HUES64 (cell line): ENCODE measurements at regions not wholly inside any gene's neighbourhood (a gene's known extent, or its start where the extent isn't known, plus 50 kb on each side); places are given as distances from the start of the nearest gene placed in this dataset.

Experiments used
- H3K27ac ChIP-seq: 2 replicates; pipeline ENCODE4 v1.7.0; 2013; ENCODE audit warnings: low read depth, low read length, inconsistent platforms
- H3K27me3 ChIP-seq: 2 replicates; pipeline ENCODE4 v1.6.1; 2013; ENCODE audit warnings: mild to moderate bottlenecking, low read length; ENCODE audit not compliant: insufficient read depth
- H3K36me3 ChIP-seq: 2 replicates; pipeline ENCODE4 v1.6.1; 2013; ENCODE audit warnings: mild to moderate bottlenecking, low read length; ENCODE audit not compliant: insufficient read depth
- H3K4me1 ChIP-seq: 2 replicates; pipeline ENCODE4 v1.6.1; 2013; ENCODE audit warnings: mild to moderate bottlenecking, low read length, moderate library complexity; ENCODE audit not compliant: insufficient read depth
- H3K4me3 ChIP-seq: 2 replicates; pipeline ENCODE4 v1.5.1; 2013; ENCODE audit warnings: mild to moderate bottlenecking, low read length, moderate library complexity
- H3K9ac ChIP-seq: 2 replicates; pipeline ENCODE4 v1.6.1; 2013; ENCODE audit warnings: mild to moderate bottlenecking, low read depth, low read length
- H3K9me3 ChIP-seq: 2 replicates; pipeline ENCODE4 v1.6.1; 2013; ENCODE audit warnings: low read depth, low read length; ENCODE audit not compliant: insufficient read depth
- WGBS: fragments of 150-250, 120-280 bp; methylation state at CpG from one replicate; pipeline ENCODE4 v1.1.7; 2013; ENCODE audit warnings: missing lambda C conversion rate; 5-methylcytosine and 5-hydroxymethylcytosine counted together

DNA sequence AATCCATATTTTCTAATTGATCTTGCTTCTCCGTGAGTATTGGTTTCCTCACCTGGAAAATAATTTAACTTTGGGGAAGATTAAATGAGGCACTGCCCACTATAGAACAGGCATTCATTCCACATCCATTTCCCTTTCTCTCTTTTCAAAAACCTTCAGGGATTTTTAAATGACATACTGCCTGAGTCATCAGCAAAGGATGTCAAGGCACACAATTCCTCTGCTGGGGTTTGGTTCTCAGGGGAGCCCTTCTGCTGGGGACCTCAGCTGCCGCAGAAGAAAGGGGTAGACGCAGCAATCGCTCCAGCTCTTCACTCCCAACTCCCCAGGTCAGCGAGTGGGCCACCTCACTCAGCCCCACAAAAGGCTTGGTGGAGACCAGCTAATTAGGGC lies 90.7 kb upstream of the BACH2 start:
- Histone ChIP-seq H3K27me3 (no peaks in the 10 kb centered on the region), H3K4me1 (peaks cover 45% of the 10 kb centered on the region), H3K36me3 (no peaks in the 10 kb centered on the region), H3K9ac (no peak overlapping the region), H3K9me3 (no peaks in the 10 kb centered on the region), H3K27ac (no peak overlapping the region), H3K4me3 (no peak overlapping the region)
- 85% methylated on average over 4 of the region's 5 CpGs for WGBS

DNA sequence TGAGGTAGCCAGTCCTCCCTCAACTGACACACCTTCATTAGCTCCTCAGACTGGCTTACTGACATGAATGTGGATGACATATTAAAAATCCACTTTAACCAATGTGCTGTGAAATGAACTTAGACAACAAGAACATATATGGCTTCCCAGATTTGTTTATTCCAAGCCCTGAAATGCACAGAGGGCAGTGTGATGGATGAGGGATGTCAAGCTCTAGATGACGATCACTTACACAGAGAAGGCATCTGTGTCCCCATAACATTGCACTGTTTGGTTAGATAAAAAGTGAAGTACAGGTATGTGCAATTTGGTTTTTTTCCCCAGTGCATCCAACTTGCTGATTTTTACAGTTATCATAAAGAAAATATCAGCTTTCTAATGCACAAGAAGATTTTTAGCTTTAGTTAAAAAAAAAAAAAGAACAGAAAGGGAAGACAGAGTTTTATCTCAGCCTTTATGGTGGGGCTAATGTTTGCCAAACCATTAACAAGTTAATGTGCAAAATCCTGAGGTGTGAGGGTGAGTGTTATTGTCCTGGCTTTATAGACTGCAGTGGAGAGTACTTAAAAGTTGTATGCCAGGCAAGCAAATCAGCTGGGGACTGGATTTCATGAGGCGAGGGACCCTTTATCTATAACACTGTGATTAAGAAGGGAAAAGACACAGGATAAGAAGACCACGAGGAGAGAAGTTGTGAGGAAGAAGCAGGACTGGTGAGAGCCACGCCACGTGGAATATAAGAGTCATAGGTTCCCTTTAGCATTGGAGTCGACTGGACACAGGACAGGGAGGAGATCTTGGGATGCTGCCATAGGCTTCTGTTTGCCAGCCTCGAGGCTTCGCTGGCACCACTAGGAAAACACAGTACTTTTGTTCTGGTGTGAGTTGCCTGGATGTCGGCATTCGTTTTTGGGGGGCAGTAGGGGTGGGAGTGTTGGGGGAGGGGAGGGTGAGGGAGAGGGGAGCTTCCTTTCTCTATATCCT lies 90.0 kb upstream of the BACH2 start:
- H3K9ac ChIP-seq: no peak overlapping the region

DNA sequence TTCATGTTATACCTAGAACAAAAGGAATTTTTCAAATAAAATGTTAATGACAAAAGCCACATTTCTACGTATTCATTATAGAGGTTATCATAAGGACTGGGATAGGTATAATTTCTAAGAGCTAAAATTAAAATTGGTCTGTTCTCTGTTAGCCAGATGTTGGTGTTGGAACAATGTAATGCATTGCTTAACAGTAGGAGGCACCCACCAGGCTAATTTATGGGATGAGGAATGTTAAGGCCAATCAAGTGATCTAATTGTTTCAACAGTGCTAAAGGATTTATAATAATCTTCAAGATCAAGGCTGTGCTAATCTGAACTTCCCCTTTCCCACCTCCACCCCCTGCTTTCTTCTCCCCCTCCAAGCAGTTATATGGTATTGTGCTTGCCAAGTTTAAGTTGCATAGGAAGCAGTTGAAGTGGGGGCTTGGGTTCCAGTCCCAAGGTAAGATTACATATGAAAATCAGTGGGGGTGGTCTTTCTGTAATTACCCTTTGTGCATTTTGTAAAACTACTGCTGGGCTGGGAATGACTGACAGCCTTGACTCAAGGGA lies 89.2 kb upstream of the BACH2 start:
- Histone ChIP-seq H3K4me3 (no peak overlapping the region), H3K9me3 (no peaks in the 10 kb centered on the region), H3K9ac (no peak overlapping the region), H3K36me3 (no peaks in the 10 kb centered on the region), H3K27ac (no peak overlapping the region), H3K27me3 (no peaks in the 10 kb centered on the region), H3K4me1 (peaks cover 46% of the 10 kb centered on the region)
- 100% methylated on average over 1 of the region's 1 CpG for WGBS

More for the DNA sequence above, 90.0 kb upstream of the BACH2 start:
- no peaks in the 10 kb centered on the region for H3K9me3 ChIP-seq
- no peaks in the 10 kb centered on the region for H3K27me3 ChIP-seq
- peaks cover 49% of the 10 kb centered on the region for H3K4me1 ChIP-seq
- no peak overlapping the region for H3K27ac ChIP-seq
- no peak overlapping the region for H3K4me3 ChIP-seq
- no peaks in the 10 kb centered on the region for H3K36me3 ChIP-seq
- WGBS: 67% methylated on average over 10 of the region's 10 CpGs

DNA sequence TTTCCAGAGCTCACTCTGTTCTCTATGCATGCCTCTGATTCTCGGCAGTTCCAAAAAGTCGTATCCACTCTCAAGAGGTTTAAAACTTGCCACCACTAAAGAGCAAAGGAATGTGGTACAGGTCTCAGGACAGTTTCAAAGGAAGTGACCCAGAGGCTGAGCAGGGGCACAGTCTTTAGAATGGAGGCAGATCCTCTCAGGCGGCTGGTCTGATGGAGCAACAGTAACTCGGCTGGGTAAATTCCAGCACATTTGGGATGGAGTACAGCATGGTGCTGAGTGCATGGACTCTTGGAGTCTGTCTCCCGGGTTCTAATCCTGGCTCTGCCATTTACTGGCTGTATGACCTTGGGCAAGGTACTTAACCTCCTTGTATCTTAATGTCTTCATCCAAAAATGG lies 88.1 kb upstream of the BACH2 start:
- Histone ChIP-seq H3K9me3 (no peaks in the 10 kb centered on the region), H3K4me3 (no peak overlapping the region), H3K27ac (no peak overlapping the region), H3K9ac (no peak overlapping the region), H3K36me3 (no peaks in the 10 kb centered on the region), H3K4me1 (peaks cover 43% of the 10 kb centered on the region), H3K27me3 (no peaks in the 10 kb centered on the region)
- WGBS: 65% methylated on average over 5 of the region's 5 CpGs

DNA sequence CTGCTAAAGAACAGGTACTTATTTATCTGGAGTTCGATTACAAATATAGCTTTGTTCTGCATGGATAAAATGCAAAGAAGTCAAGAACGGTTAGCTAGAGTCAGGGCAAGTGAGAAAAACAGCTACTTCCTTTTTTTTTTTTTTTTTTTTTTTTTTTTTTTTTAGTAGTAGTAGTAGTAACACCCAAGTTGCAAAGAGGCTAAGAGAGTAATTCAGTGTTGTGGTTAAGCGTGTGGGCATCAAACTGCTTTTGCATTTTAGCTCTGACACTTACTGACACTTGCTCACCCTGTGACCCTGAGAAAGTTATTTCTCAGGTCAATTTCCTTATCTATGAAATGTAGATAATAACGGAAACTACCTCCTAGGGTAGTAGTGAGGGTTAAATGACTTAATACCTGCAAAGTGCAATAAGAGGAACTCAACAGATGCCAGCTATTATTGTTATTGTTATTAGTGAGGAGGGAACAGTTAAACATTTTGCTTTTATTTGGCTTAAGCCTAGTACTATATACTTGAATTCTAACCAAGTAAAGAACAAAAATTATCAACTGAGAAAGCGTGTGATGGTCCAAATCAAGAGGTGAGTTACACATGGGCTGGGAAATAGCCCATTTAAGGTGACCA lies 86.7 kb upstream of the BACH2 start:
- Histone ChIP-seq H3K36me3 (no peaks in the 10 kb centered on the region), H3K27ac (no peak overlapping the region), H3K4me3 (no peak overlapping the region), H3K9me3 (no peaks in the 10 kb centered on the region), H3K4me1 (peaks cover 34% of the 10 kb centered on the region), H3K9ac (no peak overlapping the region), H3K27me3 (no peaks in the 10 kb centered on the region)
- 59% methylated on average over 5 of the region's 5 CpGs for WGBS

DNA sequence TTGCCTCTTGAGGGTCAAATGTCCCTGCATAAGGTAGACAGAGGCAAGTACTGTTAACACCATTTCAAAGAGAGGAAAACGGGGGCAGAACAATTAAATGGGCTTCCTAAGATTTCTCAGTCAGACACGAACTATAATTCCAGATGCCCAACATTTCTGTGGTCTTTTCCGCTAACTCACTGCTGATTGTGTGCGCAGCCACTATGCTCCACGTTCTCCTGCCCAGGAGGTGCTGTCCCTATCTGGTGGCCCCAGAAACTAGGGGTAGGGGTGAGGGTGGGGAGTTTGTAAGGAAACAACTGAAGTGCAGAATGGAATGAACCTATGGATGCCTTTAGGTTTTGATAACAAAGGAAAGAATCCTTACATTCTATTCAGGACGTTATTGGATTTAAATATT lies 86.1 kb upstream of the BACH2 start:
- 76% methylated on average over 6 of the region's 6 CpGs for WGBS
- Histone ChIP-seq H3K4me1 (peaks cover 31% of the 10 kb centered on the region), H3K9me3 (no peaks in the 10 kb centered on the region), H3K9ac (no peak overlapping the region), H3K27me3 (no peaks in the 10 kb centered on the region), H3K4me3 (no peak overlapping the region), H3K36me3 (no peaks in the 10 kb centered on the region), H3K27ac (no peak overlapping the region)

DNA sequence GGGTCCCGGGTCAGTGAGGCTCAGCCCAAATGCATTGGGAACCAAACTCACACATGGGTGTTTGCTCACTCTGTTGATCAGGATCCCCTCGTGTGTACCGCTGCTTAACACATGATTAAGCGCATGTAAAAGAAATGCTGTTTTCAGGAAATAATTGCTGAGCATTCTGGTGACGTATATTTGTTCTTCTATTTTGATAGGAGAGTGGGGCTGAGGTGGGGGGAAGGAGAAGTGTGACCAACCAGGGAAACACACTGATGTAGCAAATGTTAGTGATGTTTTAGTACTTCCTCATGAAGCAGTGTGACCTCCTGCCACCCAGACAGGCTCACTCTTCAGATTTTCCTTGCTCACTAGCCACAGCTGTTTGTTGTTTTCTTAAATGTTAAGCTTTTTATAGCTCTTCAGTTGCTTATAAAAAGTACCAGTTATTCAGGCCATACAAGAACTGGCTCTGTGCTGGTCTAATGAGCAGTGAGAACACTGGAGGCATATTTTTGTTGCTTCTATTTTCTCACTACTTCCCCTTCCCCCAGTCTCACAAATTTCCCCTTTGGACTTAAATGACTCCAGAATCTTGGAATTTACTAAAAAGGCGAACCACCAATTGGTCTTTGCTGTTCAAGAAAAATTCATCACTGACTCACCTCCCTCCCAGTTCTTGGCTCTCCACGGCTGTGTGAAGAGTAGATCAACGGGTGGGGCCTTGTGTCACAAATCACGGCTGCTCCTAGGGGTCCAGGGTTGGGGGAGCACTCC lies 79.2 kb upstream of the BACH2 start:
- Histone ChIP-seq H3K4me3 (no peak overlapping the region), H3K4me1 (peaks cover 5% of the 10 kb centered on the region; the same call in 1 of the 2 replicates), H3K27ac (no peak overlapping the region), H3K9me3 (no peaks in the 10 kb centered on the region), H3K36me3 (no peaks in the 10 kb centered on the region), H3K9ac (no peak overlapping the region), H3K27me3 (no peaks in the 10 kb centered on the region)
- WGBS: 93% methylated on average over 9 of the region's 9 CpGs

DNA sequence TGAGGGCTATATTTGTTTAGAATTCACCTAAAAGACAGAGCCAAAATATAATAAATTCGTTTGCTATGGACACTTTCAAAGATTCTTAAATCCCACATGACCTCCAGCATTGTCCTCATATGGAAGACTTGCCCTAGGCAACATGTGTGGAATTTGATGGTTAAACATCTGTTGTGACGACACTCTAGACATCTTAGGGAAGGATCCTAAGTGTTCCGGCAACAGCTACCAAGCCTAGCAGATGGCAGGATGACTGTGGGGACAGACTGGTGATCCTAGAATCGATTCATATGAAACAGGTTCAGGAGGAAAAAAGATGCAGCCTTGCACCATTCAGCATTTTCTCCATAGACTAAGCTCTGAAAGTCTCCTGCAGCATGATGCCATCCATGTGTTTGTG lies 77.6 kb upstream of the BACH2 start:
- H3K4me3 ChIP-seq: no peak overlapping the region
- H3K9me3 ChIP-seq: no peaks in the 10 kb centered on the region
- peaks cover 20% of the 10 kb centered on the region for H3K4me1 ChIP-seq
- no peaks in the 10 kb centered on the region for H3K36me3 ChIP-seq
- no peaks in the 10 kb centered on the region for H3K27me3 ChIP-seq
- WGBS: 90% methylated on average over 4 of the region's 4 CpGs
- no peak overlapping the region for H3K27ac ChIP-seq
- no peak overlapping the region for H3K9ac ChIP-seq

DNA sequence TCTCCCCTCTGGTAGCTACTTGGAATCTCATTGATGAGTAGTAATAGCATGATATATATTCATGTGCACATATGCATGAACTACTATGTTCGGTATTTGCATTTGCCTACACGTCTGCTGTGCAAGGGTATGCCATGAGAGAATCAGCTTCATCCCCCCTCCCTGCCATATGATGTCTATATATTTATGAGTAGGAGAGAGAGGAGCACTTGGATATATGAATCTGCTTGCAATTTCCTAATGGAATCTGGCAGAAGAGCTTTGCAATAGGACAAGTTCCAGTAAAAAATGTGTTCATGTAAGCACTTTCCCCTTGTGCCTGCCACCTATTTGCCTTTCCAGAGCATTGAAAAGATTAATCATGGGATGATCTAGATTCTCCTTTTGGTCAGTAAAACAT lies 76.2 kb upstream of the BACH2 start:
- no peaks in the 10 kb centered on the region for H3K36me3 ChIP-seq
- no peak overlapping the region for H3K4me3 ChIP-seq
- H3K4me1 ChIP-seq: peaks cover 32% of the 10 kb centered on the region
- H3K9ac ChIP-seq: no peak overlapping the region
- H3K27me3 ChIP-seq: no peaks in the 10 kb centered on the region
- H3K9me3 ChIP-seq: no peaks in the 10 kb centered on the region
- no peak overlapping the region for H3K27ac ChIP-seq
- no CpG with 5 or more reads among the region's 2 CpGs for WGBS

DNA sequence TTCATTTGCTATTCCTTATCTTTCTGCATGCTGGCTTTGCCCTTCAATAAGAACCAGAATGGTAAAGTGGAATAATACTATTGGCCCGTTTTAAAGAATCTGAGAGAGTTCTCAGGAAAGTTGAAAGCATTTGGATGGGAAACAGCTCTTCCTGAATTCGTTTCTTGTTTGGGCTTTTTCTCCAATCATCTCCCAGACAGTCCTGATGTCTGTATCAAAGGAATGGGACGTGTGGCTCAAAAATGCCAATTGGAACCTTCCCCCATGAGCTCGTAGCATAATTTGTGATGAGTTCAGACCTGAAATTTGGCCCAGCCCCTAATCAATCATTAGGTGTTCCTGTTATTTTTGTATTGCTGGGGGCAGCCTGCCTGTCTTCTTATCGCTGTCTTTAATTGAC lies 75.8 kb upstream of the BACH2 start:
- H3K27ac ChIP-seq: no peak overlapping the region
- no peak overlapping the region for H3K9ac ChIP-seq
- WGBS: 90% methylated on average over 5 of the region's 5 CpGs
- H3K27me3 ChIP-seq: no peaks in the 10 kb centered on the region
- peaks cover 32% of the 10 kb centered on the region for H3K4me1 ChIP-seq
- no peak overlapping the region for H3K4me3 ChIP-seq
- no peaks in the 10 kb centered on the region for H3K9me3 ChIP-seq
- H3K36me3 ChIP-seq: no peaks in the 10 kb centered on the region

DNA sequence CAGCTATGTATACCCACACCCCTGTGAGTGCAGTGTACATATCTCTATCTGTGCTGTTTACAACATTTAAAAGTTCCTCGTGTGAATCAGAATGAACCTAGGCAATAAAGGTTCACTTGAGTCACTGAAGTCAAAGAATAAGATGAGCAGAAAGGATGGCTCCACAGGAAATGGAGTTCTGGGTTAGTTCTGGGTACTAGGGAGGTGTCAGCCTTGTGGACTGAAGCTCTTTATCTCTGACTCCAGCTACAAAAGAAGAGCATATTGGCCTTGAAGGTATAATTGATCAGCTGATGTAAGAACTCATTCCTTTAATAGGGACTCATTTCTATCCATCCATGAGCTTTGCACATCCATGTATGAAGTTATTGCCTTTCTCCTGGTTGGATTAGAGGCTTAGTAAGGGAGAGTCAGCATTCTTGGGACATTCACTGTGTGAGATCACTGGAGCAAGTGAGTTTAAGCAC lies 73.9 kb upstream of the BACH2 start:
- H3K4me1 ChIP-seq: peaks cover 32% of the 10 kb centered on the region

More for the DNA sequence above, 73.9 kb upstream of the BACH2 start:
- WGBS: 79% methylated on average over 1 of the region's 1 CpG
- Histone ChIP-seq H3K9ac (no peak overlapping the region), H3K9me3 (no peaks in the 10 kb centered on the region), H3K36me3 (no peaks in the 10 kb centered on the region), H3K27ac (no peak overlapping the region), H3K4me3 (no peak overlapping the region), H3K27me3 (no peaks in the 10 kb centered on the region)
